Natural killer cell (primary cell): ENCODE measurements at regions not wholly inside any gene's neighbourhood (a gene's known extent, or its start where the extent isn't known, plus 50 kb on each side); places are given as distances from the start of the nearest gene placed in this dataset.

Source experiments
- ATAC-seq, 3 donors: fragments of 150-1000 bp in 2 of 3; fragments of 200-7000 bp in 1 of 3; cut with Tn5 transposase; 1 replicate in 1 of 3; 2 replicates in 2 of 3; pipeline ENCODE4 v1.10.0; 2021; ENCODE audit warnings: mild to moderate bottlenecking in 2 of 3, moderate library complexity in 2 of 3
- DNase-seq, 2 donors: peaks; one replicate each; pipeline versions ENCODE4 v3.0.0 to v3.0.0-alpha.2; 2013 to 2021; ENCODE audit warnings: mixed read lengths in 1 of 2
- H3K27ac ChIP-seq: one replicate; pipeline ENCODE4 v1.5.1; 2013; ENCODE audit warnings: mild to moderate bottlenecking, low read length
- H3K27me3 ChIP-seq: one replicate; pipeline ENCODE4 v1.6.1; 2013; ENCODE audit warnings: low read length; ENCODE audit not compliant: control insufficient read depth, insufficient read depth
- H3K36me3 ChIP-seq: one replicate; pipeline ENCODE4 v1.6.1; 2013; ENCODE audit warnings: low read length; ENCODE audit not compliant: control insufficient read depth, insufficient read depth
- H3K4me1 ChIP-seq: one replicate; pipeline ENCODE4 v1.6.1; 2013; ENCODE audit warnings: low read length; ENCODE audit not compliant: control insufficient read depth, insufficient read depth
- H3K4me3 ChIP-seq: one replicate; pipeline ENCODE4 v1.5.1; 2013; ENCODE audit warnings: low read length
- H3K9me3 ChIP-seq: one replicate; pipeline ENCODE4 v1.6.1; 2013; ENCODE audit warnings: low read length; ENCODE audit not compliant: control insufficient read depth, insufficient read depth
- H3K27ac Mint-ChIP-seq, 2 donors: one replicate each; pipeline ENCODE4 v1.8.0; 2022; ENCODE audit warnings: mild to moderate bottlenecking in 2 of 2, mixed read lengths in 2 of 2, moderate library complexity in 1 of 2
- H3K27me3 Mint-ChIP-seq, 2 donors: one replicate each; pipeline ENCODE4 v1.8.0; 2022; ENCODE audit warnings: low read depth in 2 of 2, mixed read lengths in 2 of 2
- H3K36me3 Mint-ChIP-seq: one replicate; pipeline ENCODE4 v1.8.0; 2022; ENCODE audit warnings: mixed read lengths
- H3K4me1 Mint-ChIP-seq, 2 donors: one replicate each; pipeline ENCODE4 v1.8.0; 2022; ENCODE audit warnings: mixed read lengths in 2 of 2
- H3K4me3 Mint-ChIP-seq: one replicate; pipeline ENCODE4 v1.8.0; 2022; ENCODE audit warnings: mild to moderate bottlenecking, moderate library complexity, mixed read lengths
- H3K9me3 Mint-ChIP-seq, 2 donors: one replicate each; pipeline ENCODE4 v1.8.0; 2022; ENCODE audit warnings: mixed read lengths in 2 of 2
- CTCF ChIP-seq: fragments of 200-600 bp; IDR thresholded peaks from one replicate; pipeline ENCODE4 v1.8.0; 2022; ENCODE audit warnings: antibody characterized with exemption
- WGBS: methylation state at CpG from one replicate; pipeline ENCODE4 v1.1.7; 2013; ENCODE audit warnings: missing lambda C conversion rate; ENCODE audit not compliant: insufficient coverage; 5-methylcytosine and 5-hydroxymethylcytosine counted together
- intact Hi-C: fragments of 100-400 bp; cut with micrococcal nuclease; formaldehyde crosslinking; loops from one replicate; pipeline ENCODE4 v1.14.2; 2022

GRCh38 chr2:144827404-144827803 is 307.5 kb upstream of the ZEB2 start:
- intact Hi-C loops: no loop called here

GRCh38 chr2:144826105-144826504 is 306.2 kb upstream of the ZEB2 start:
- intact Hi-C loops: no loop called here

More at GRCh38 chr2:144827404-144827803, 307.5 kb upstream of the ZEB2 start:
- H3K36me3 ChIP-seq: no peaks in the 10 kb centered on the region
- Mint-ChIP-seq H3K27me3 (peaks cover 0 to 3% of the 10 kb centered on the region in 2 donors), H3K4me1 (peaks cover 0 to 6% of the 10 kb centered on the region in 2 donors), H3K4me3 (no peak overlapping the region), H3K27ac (no peak overlapping the region), H3K36me3 (peaks cover 2% of the 10 kb centered on the region), H3K9me3 (no peaks in the 10 kb centered on the region)
- no peak for TF ChIP-seq CTCF
- H3K4me3 ChIP-seq: no peak overlapping the region
- ATAC-seq (no peak), DNase-seq (no peak)
- H3K9me3 ChIP-seq: no peaks in the 10 kb centered on the region
- H3K4me1 ChIP-seq: no peaks in the 10 kb centered on the region
- no peak overlapping the region for H3K27ac ChIP-seq
- 88% methylated on average over 2 of the region's 2 CpGs for WGBS
- no peaks in the 10 kb centered on the region for H3K27me3 ChIP-seq

GRCh38 chr2:144825331-144826020 is 305.6 kb upstream of the ZEB2 start:
- Histone ChIP-seq H3K9me3 (no peaks in the 10 kb centered on the region), H3K4me1 (no peaks in the 10 kb centered on the region), H3K27me3 (no peaks in the 10 kb centered on the region), H3K4me3 (no peak overlapping the region), H3K36me3 (no peaks in the 10 kb centered on the region), H3K27ac (no peak overlapping the region)
- TF ChIP-seq CTCF: no peak
- Mint-ChIP-seq H3K4me3 (no peak overlapping the region), H3K9me3 (peaks cover 0 to 3% of the 10 kb centered on the region in 2 donors), H3K27ac (no peak overlapping the region), H3K36me3 (peaks cover 14% of the 10 kb centered on the region), H3K27me3 (peaks cover 0 to 3% of the 10 kb centered on the region in 2 donors), H3K4me1 (peaks cover 0 to 6% of the 10 kb centered on the region in 2 donors)
- 86% methylated on average over 1 of the region's 3 CpGs for WGBS
- intact Hi-C loops: no loop called here
- ATAC-seq: no peak
- no peak for DNase-seq

More at GRCh38 chr2:144826105-144826504, 306.2 kb upstream of the ZEB2 start:
- Histone ChIP-seq H3K36me3 (no peaks in the 10 kb centered on the region), H3K4me3 (no peak overlapping the region), H3K4me1 (no peaks in the 10 kb centered on the region), H3K27ac (no peak overlapping the region), H3K9me3 (no peaks in the 10 kb centered on the region), H3K27me3 (no peaks in the 10 kb centered on the region)
- H3K4me3 Mint-ChIP-seq: no peak overlapping the region
- peaks cover 0 to 6% of the 10 kb centered on the region in 2 donors for H3K4me1 Mint-ChIP-seq
- ATAC-seq (no peak), DNase-seq (no peak)
- H3K9me3 Mint-ChIP-seq: peaks cover 0 to 3% of the 10 kb centered on the region in 2 donors
- TF ChIP-seq CTCF: no peak
- peaks cover 14% of the 10 kb centered on the region for H3K36me3 Mint-ChIP-seq
- H3K27me3 Mint-ChIP-seq: peaks cover 0 to 3% of the 10 kb centered on the region in 2 donors
- no peak overlapping the region for H3K27ac Mint-ChIP-seq
- WGBS: 58% methylated on average over 2 of the region's 2 CpGs
